HG03520 (cell line): ENCODE measurements at regions not wholly inside any gene's neighbourhood (a gene's known extent, or its start where the extent isn't known, plus 50 kb on each side); places are given as distances from the start of the nearest gene placed in this dataset.

Experiments
- ATAC-seq: cut with Tn5 transposase; IDR thresholded peaks from one replicate; pipeline ENCODE4 v1.9.1; 2021; ENCODE audit warnings: mild to moderate bottlenecking, moderate library complexity; ENCODE audit not compliant: unreplicated experiment

GRCh38 chrX:20481632-20482031 is 214.9 kb upstream of the RPS6KA3 start:
- ATAC-seq: no peak

DNA sequence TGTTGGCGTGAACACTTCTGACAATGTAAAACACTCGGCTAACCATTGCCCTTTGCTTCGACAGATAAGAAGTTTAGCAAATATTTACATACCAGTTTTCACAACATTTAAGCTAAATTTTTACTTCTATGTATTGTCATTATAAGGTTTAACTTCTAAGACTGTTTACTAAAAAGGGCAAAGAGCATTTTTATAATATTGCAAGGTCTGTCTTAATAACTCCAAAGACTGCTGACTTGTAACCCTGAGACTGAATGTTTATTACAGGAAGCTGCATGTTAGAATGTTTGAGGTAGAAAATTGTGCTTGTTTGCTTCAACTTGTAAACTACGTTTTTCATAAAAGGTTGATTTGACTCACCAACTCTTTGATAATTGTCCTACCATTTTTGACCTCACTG is 213.2 kb upstream of the RPS6KA3 start:
- ATAC-seq: no peak

DNA sequence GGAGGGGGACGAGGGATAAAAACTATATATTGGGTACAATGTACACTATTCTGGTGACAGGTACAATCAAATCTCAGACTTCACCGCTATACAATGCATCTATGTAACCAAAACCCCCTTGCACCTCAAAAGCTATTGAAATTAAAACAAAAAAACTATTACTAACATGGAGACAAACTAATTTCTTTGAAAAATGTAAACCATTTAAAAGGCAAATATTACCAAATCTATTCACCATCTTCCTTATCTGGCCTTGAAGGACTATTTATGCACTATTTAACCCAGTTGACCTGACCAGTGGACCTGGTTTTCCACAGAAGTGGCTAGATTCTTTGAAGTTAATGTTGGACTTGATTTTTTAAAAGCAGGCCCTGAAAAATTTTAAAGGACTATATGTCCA is 212.3 kb upstream of the RPS6KA3 start:
- no peak for ATAC-seq

- no peak for ATAC-seq
Observed at GRCh38 chrX:20477836-20478524, 211.3 kb upstream of the RPS6KA3 start.

GRCh38 chrX:20477219-20477618 is 210.5 kb upstream of the RPS6KA3 start:
- no peak for ATAC-seq

GRCh38 chrX:20472620-20473258 is 206.0 kb upstream of the RPS6KA3 start:
- no peak for ATAC-seq

GRCh38 chrX:20472148-20472547 is 205.4 kb upstream of the RPS6KA3 start:
- no peak for ATAC-seq

DNA sequence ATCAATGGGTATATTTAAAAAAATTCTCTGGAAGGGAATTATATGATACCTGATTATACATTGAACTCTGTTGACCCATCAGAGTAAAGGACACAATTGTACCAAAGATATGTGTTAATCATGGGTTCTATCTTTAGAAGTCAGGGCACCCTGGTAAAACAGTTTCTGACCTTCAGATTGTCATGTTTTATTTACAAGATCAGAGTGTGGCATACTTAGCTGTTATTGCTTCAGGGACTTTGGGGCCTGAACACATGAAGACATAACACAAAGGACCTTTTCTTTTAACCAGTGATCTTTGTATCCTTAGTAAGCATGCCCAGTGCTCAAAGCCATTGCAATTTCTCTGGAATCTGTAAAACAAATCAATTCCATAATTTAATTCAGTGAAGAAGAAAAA is 204.8 kb upstream of the RPS6KA3 start:
- ATAC-seq: no peak

DNA sequence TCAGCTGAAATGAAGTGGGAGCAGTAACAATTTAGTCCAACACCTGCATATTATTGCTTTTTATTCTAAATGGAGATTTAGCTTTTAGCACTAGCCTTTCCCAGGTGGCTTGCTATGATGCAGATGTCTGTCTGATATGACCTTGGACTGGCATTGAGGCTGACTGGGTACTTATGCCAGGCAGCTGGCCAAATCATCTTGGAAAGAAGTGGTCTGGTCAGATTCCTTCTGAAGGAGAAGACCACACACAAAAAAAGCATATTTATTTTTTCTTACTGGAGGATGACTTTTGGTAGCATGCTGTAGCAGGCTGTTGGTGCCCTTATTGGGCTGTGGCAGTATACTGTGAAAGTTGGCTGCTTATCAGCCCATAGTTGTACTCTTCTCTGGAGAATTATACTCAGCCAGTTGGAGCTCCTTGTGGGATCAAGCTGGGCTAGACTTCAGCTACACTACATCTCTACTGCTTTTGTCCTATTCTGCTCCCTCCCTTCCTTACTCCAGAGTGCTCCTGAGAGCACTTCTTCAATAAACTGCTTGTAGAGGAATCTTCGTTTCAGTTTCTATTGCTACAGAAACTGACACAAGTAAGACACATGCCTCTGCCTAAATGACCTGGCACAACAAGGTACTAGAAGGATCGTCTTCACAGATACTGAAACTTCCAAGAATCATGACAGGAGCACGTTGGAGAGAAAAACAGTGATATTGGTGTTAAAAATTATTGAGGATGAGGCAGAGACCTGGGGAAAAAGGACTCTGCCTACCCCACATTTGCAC is 196.8 kb upstream of the RPS6KA3 start:
- no peak for ATAC-seq

- ATAC-seq: no peak
Observed at GRCh38 chrX:20461576-20461975, 194.9 kb upstream of the RPS6KA3 start.

- no peak for ATAC-seq
Observed at GRCh38 chrX:20461002-20461401, 194.3 kb upstream of the RPS6KA3 start.

DNA sequence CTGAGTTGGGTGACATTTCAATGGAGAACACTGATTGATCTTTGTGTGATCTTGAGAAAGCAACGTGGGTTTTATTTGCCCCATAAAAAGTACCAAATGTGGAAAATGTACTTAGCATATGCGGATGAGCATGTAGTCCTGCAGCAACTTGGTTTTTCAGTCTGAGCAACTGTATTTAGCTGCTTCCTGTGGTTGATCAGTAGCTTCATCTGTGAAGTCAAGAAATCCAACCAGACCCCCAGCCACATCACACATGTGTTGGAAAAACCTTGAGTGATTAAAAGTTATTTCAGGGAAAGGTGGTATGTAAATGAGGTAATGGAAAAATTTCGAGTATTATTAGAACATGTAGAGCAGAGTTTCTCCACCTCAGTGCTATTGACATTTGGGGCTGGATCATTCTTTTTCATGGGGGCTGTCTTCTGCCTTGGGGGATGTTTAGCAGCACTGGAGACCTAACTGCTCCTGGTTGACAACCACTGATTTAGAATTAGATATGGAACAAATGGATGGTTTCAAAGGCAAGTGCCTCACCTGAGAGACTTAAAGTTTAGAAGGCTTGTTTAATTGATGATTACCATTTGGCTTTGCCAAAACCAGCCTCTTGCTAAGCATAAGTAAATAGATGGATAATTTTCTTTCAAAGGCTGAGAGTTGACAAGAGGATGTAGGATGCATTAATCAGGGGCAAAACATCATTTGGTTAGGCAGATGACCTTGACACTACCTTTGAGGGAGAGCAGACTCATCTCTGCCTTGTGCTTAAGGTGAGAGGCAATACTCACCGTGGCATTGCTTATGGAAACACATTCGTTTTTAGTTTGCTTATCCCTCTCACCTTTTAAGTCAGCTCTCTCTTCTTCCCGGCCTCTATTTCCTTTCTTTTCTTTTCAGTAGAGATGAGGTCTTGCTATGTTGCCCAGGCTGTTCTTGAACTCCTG is 193.0 kb upstream of the RPS6KA3 start:
- no peak for ATAC-seq

DNA sequence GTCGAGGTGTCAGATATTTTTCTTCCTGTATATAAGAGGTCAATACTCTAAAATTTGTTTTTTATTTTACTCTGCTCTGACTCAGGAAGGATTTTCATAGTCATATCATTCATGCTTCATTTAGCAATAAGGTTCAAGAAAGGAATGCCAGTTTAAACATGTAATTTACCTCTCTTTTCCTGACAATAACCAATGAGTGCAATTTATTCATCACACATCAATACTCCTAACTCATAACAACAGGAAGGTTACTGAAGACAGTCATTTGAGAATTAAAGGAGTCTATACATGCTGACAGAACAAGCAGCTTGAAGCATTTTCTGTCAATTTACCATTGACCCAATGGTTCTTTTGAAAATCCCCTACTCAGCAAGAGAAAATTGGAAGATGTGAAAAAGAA is 190.3 kb upstream of the RPS6KA3 start:
- no peak for ATAC-seq

DNA sequence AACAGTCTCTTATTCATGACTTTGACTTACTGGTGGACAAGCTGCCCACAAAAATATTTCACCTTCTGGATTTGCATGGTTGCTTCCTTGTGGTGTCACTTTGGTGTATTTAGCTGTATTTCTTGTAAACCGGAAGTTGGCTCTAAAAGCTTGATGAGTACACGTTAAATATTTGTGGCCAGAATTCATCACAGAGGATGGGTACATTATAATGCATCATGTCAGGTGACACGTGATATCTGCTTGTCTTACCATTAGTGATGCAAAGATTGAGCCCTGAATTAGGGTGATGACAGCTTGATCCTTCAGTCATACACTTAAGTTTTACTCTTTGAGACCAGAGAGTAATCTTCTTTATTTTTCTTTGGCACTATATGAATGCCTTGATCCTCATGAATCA is 188.3 kb upstream of the RPS6KA3 start:
- ATAC-seq: no peak

- no peak for ATAC-seq
Observed at GRCh38 chrX:20454117-20454516, 187.4 kb upstream of the RPS6KA3 start.

- peak; percentile 70 for ATAC-seq
Observed at GRCh38 chrX:20452487-20452886, 185.8 kb upstream of the RPS6KA3 start.

- ATAC-seq: no peak
Observed at GRCh38 chrX:20451929-20452328, 185.2 kb upstream of the RPS6KA3 start.

- ATAC-seq: no peak
Observed at GRCh38 chrX:20445109-20445508, 178.4 kb upstream of the RPS6KA3 start.

- ATAC-seq: peak; percentile 74
Observed at GRCh38 chrX:20442597-20442996, 175.9 kb upstream of the RPS6KA3 start.

DNA sequence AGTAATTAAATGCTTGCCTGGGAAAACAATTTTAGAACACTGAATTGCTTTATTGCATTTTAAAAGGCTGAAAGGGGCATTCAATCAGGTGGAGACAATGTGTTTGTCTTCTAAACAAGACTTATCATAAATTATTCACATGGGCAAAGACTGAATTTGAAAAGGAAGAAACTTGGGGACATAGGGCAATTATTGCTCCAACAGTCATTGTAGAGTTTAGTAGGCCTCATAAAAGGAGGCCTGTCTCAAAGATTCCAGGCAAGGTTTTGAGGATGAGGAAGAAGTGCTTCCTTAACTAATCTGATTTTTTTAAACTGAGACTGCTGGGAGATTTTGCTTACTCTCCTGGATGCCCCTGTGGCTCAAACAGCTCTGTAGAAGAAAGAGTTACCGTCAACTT is 174.4 kb upstream of the RPS6KA3 start:
- ATAC-seq: no peak
